Stimulated activated naive CD8-positive, alpha-beta T cell treated with anti-CD3 and anti-CD28 coated beads, Interleukin-15, Interleukin-2, amounts not matched to agents 100 U/mL and 50 U/mL, for 24 hours (primary cell): ENCODE measurements at regions not wholly inside any gene's neighbourhood (a gene's known extent, or its start where the extent isn't known, plus 50 kb on each side); places are given as distances from the start of the nearest gene placed in this dataset.

Experiments
- ATAC-seq: fragments of 150-1000 bp; cut with Tn5 transposase; one replicate; pipeline ENCODE4 v1.10.0; 2021
- DNase-seq: peaks from one replicate; pipeline ENCODE4 v3.0.0; 2021

- ATAC-seq (no peak), DNase-seq (no peak)
These were observed 140.0 kb downstream of the ASCL1 start for GRCh38 chr12:103097496-103097895.

- no peak for ATAC-seq
- DNase-seq, result no peak
These were observed 142.9 kb downstream of the ASCL1 start for GRCh38 chr12:103100257-103100831.

GRCh38 chr12:103102225-103102744, 144.8 kb downstream of the ASCL1 start:
- DNase-seq (no peak), ATAC-seq (peak; percentile 79)

GRCh38 chr12:103105971-103106597, 148.6 kb downstream of the ASCL1 start:
- no peak for ATAC-seq
- no peak for DNase-seq

- no peak for ATAC-seq
- no peak for DNase-seq
These were observed 152.4 kb downstream of the ASCL1 start for GRCh38 chr12:103109861-103110260.

- ATAC-seq, result no peak
- no peak for DNase-seq
These were observed 157.0 kb downstream of the ASCL1 start for GRCh38 chr12:103114296-103115055.

- DNase-seq (no peak), ATAC-seq (no peak)
These were observed 171.5 kb downstream of the ASCL1 start for GRCh38 chr12:103128862-103129501.

GRCh38 chr12:103130564-103130963, 173.1 kb downstream of the ASCL1 start:
- no peak for ATAC-seq
- DNase-seq, result no peak

GRCh38 chr12:103138538-103138937, 181.1 kb downstream of the ASCL1 start:
- DNase-seq (no peak), ATAC-seq (no peak)

- DNase-seq (no peak), ATAC-seq (no peak)
These were observed 182.4 kb downstream of the ASCL1 start for GRCh38 chr12:103139876-103140275.

GRCh38 chr12:103140286-103140685, 182.8 kb downstream of the ASCL1 start:
- DNase-seq (no peak), ATAC-seq (no peak)

GRCh38 chr12:103144278-103144677, 186.8 kb downstream of the ASCL1 start:
- no peak for ATAC-seq

GRCh38 chr12:103160622-103161021, 203.1 kb downstream of the ASCL1 start:
- no peak for DNase-seq
- no peak for ATAC-seq

More at GRCh38 chr12:103144278-103144677, 186.8 kb downstream of the ASCL1 start:
- DNase-seq, result no peak

- DNase-seq (no peak), ATAC-seq (no peak)
These were observed 204.3 kb downstream of the ASCL1 start for GRCh38 chr12:103161582-103162362.

- DNase-seq (no peak), ATAC-seq (no peak)
These were observed 209.5 kb downstream of the ASCL1 start for GRCh38 chr12:103166949-103167348.

- no peak for ATAC-seq
- DNase-seq, result no peak
These were observed 215.1 kb downstream of the ASCL1 start for GRCh38 chr12:103172447-103173112.

- DNase-seq, result no peak
These were observed 218.2 kb downstream of the ASCL1 start for GRCh38 chr12:103175625-103176024.

GRCh38 chr12:103177639-103178255, 220.3 kb downstream of the ASCL1 start:
- DNase-seq, result no peak
- ATAC-seq, result no peak

More at GRCh38 chr12:103175625-103176024, 218.2 kb downstream of the ASCL1 start:
- ATAC-seq, result no peak

- DNase-seq (no peak), ATAC-seq (no peak)
These were observed 221.0 kb downstream of the ASCL1 start for GRCh38 chr12:103178366-103179080.
